Esophagus muscularis mucosa (tissue), 4 donors: ENCODE measurements at regions not wholly inside any gene's neighbourhood (a gene's known extent, or its start where the extent isn't known, plus 50 kb on each side); places are given as distances from the start of the nearest gene placed in this dataset.

Experiments
- DNase-seq: peaks from one replicate; pipeline ENCODE4 v3.0.0-alpha.2; 2017; ENCODE audit errors: extremely low spot score
- H3K27ac ChIP-seq, 4 donors: fragments of 200-600 bp; sonication (generic); replicated peaks in 1 of 4; 1 replicate in 3 of 4; 2 replicates in 1 of 4; pipeline ENCODE4 v1.5.1; 2016 to 2019; ENCODE audit warnings: mild to moderate bottlenecking in 1 of 4
- H3K27me3 ChIP-seq, 4 donors: fragments of 200-600 bp; sonication (generic); one replicate each; pipeline versions ENCODE4 v1.5.1 to v1.6.0; 2016 to 2019
- H3K36me3 ChIP-seq, 4 donors: fragments of 200-600 bp; sonication (generic); one replicate each; pipeline ENCODE4 v1.5.1; 2016 to 2019
- H3K4me1 ChIP-seq, 4 donors: fragments of 200-600 bp; sonication (generic); one replicate each; pipeline ENCODE4 v1.5.1; 2016 to 2019
- H3K4me3 ChIP-seq, 4 donors: fragments of 200-600 bp; sonication (generic); 1 replicate in 2 of 4; 2 replicates in 2 of 4; pipeline ENCODE4 v1.5.1; 2016 to 2019; ENCODE audit warnings: mild to moderate bottlenecking in 4 of 4, moderate library complexity in 1 of 4
- H3K9me3 ChIP-seq, 4 donors: fragments of 200-600 bp; sonication (generic); 1 replicate in 3 of 4; 2 replicates in 1 of 4; pipeline ENCODE4 v1.5.1; 2016 to 2019
- CTCF ChIP-seq, 3 experiments: fragments of 200-600 bp in 2 of 3; fragments of 450-650 bp in 1 of 3; sonication (generic) in 2 of 3; IDR thresholded peaks; one replicate each; pipeline ENCODE4 v1.5.1; 2017 to 2019; ENCODE audit warnings: antibody characterized with exemption in 3 of 3, mild to moderate bottlenecking in 2 of 3, moderate library complexity in 1 of 3
- EP300 ChIP-seq: sonication (generic); formaldehyde crosslinking; IDR thresholded peaks from one replicate; pipeline ENCODE4 v1.6.1; 2017; ENCODE audit warnings: antibody characterized with exemption
- POLR2A ChIP-seq: fragments of 450-650 bp; IDR thresholded peaks from one replicate; pipeline ENCODE4 v1.6.1; 2017; ENCODE audit warnings: antibody characterized with exemption, moderate library complexity, mild to moderate bottlenecking, low read depth
- POLR2AphosphoS5 ChIP-seq, 2 donors: sonication (generic); formaldehyde crosslinking; IDR thresholded peaks; one replicate each; pipeline ENCODE4 v1.6.1; 2017; ENCODE audit warnings: antibody characterized with exemption in 2 of 2
- WGBS: methylation state at CpG from one replicate; pipeline ENCODE4 v1.1.5; 2018; 5-methylcytosine and 5-hydroxymethylcytosine counted together
- intact Hi-C: fragments of 100-400 bp; cut with DNase I; formaldehyde crosslinking; loops from one replicate; pipeline ENCODE4 v1.15.1; 2023

- TF ChIP-seq CTCF (IDR thresholded peaks at IDR 0.05): no peak
- no peak for TF ChIP-seq POLR2AphosphoS5 (IDR thresholded peaks at IDR 0.05)
- no peak for TF ChIP-seq EP300
- no peak for TF ChIP-seq POLR2A
- Histone ChIP-seq H3K36me3 (no peaks in the 10 kb centered on the region), H3K27me3 (no peaks in the 10 kb centered on the region), H3K9me3 (peaks cover 0 to 4% (median 0%) of the 10 kb centered on the region in 4 donors), H3K4me1 (no peaks in the 10 kb centered on the region), H3K27ac (no peak overlapping the region), H3K4me3 (no peak overlapping the region)
- intact Hi-C loops: no loop called here
- DNase-seq: no peak
These were observed 615.8 kb downstream of the HTR1A start for GRCh38 chr5:63346451-63346850.

GRCh38 chr5:63341442-63341841, 620.8 kb downstream of the HTR1A start:
- H3K27ac ChIP-seq: no peak overlapping the region
- no peak overlapping the region for H3K4me3 ChIP-seq
- no peak for DNase-seq
- peaks cover 0 to 10% (median 0%) of the 10 kb centered on the region in 4 donors for H3K9me3 ChIP-seq
- H3K4me1 ChIP-seq: no peaks in the 10 kb centered on the region
- H3K36me3 ChIP-seq: no peaks in the 10 kb centered on the region
- TF ChIP-seq CTCF (IDR thresholded peaks at IDR 0.05) (no peak), EP300 (no peak), POLR2AphosphoS5 (IDR thresholded peaks at IDR 0.05) (no peak), POLR2A (no peak)
- intact Hi-C loops: no loop called here
- no peaks in the 10 kb centered on the region for H3K27me3 ChIP-seq
- WGBS: 78% methylated on average over 2 of the region's 2 CpGs

GRCh38 chr5:63323926-63324325, 638.3 kb downstream of the HTR1A start:
- Histone ChIP-seq H3K4me1 (no peaks in the 10 kb centered on the region), H3K36me3 (no peaks in the 10 kb centered on the region), H3K9me3 (no peaks in the 10 kb centered on the region), H3K27me3 (no peaks in the 10 kb centered on the region), H3K27ac (no peak overlapping the region), H3K4me3 (no peak overlapping the region)
- 65% methylated on average over 1 of the region's 1 CpG for WGBS
- intact Hi-C loops: no loop called here
- DNase-seq: no peak
- TF ChIP-seq EP300 (no peak), POLR2A (no peak)

- intact Hi-C loops: no loop called here
- Histone ChIP-seq H3K4me3 (no peak overlapping the region), H3K4me1 (no peaks in the 10 kb centered on the region), H3K9me3 (no peaks in the 10 kb centered on the region), H3K27me3 (no peaks in the 10 kb centered on the region), H3K36me3 (no peaks in the 10 kb centered on the region), H3K27ac (no peak overlapping the region)
- no peak for DNase-seq
- WGBS: 72% methylated on average over 6 of the region's 6 CpGs
- no peak for TF ChIP-seq POLR2AphosphoS5 (IDR thresholded peaks at IDR 0.05)
- TF ChIP-seq POLR2A: no peak
These were observed 647.7 kb downstream of the HTR1A start for GRCh38 chr5:63314551-63314950.

- no peaks in the 10 kb centered on the region for H3K27me3 ChIP-seq
- no peak overlapping the region for H3K4me3 ChIP-seq
- H3K27ac ChIP-seq: no peak overlapping the region
- H3K4me1 ChIP-seq: no peaks in the 10 kb centered on the region
- DNase-seq: no peak
- H3K36me3 ChIP-seq: no peaks in the 10 kb centered on the region
- intact Hi-C loops: no loop called here
- H3K9me3 ChIP-seq: no peaks in the 10 kb centered on the region
- no peak for TF ChIP-seq CTCF (IDR thresholded peaks at IDR 0.05)
- WGBS: 59% methylated on average over 1 of the region's 1 CpG
These were observed 651.6 kb downstream of the HTR1A start for GRCh38 chr5:63310644-63311043.

- no peaks in the 10 kb centered on the region for H3K9me3 ChIP-seq
- no peaks in the 10 kb centered on the region for H3K36me3 ChIP-seq
- H3K27me3 ChIP-seq: no peaks in the 10 kb centered on the region
- intact Hi-C loops: no loop called here
- no peak for DNase-seq
- 93% methylated on average over 1 of the region's 1 CpG for WGBS
- no peaks in the 10 kb centered on the region for H3K4me1 ChIP-seq
- no peak for TF ChIP-seq EP300
- no peak for TF ChIP-seq POLR2A
- TF ChIP-seq CTCF (IDR thresholded peaks at IDR 0.05): no peak
- no peak for TF ChIP-seq POLR2AphosphoS5 (IDR thresholded peaks at IDR 0.05)
- no peak overlapping the region for H3K4me3 ChIP-seq
- H3K27ac ChIP-seq: no peak overlapping the region
These were observed 655.3 kb downstream of the HTR1A start for GRCh38 chr5:63306909-63307308.
